ENCODE measurements at regions not wholly inside any gene's neighbourhood (a gene's known extent, or its start where the extent isn't known, plus 50 kb on each side); places are given as distances from the start of the nearest gene placed in this dataset.

DNA sequence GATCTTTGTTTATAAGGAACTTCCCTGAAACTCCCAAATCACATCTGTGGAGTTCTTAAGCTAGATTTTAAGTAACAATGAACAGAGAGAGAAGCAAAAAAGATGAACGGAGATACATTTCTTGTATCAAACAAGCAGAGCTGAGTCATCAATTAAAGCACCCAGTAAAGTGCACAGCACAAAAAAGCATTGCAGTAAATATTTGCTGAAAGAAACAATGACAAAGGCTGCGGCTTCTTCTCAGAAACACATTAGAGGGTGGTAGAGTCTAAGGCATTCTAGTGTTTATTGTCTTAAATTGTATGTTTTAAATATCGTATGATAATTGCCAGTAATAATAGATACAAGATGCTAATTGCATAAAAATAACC lies 941.6 kb upstream of the CHORDC1 start:
- TF ChIP-seq, protein P1, sequence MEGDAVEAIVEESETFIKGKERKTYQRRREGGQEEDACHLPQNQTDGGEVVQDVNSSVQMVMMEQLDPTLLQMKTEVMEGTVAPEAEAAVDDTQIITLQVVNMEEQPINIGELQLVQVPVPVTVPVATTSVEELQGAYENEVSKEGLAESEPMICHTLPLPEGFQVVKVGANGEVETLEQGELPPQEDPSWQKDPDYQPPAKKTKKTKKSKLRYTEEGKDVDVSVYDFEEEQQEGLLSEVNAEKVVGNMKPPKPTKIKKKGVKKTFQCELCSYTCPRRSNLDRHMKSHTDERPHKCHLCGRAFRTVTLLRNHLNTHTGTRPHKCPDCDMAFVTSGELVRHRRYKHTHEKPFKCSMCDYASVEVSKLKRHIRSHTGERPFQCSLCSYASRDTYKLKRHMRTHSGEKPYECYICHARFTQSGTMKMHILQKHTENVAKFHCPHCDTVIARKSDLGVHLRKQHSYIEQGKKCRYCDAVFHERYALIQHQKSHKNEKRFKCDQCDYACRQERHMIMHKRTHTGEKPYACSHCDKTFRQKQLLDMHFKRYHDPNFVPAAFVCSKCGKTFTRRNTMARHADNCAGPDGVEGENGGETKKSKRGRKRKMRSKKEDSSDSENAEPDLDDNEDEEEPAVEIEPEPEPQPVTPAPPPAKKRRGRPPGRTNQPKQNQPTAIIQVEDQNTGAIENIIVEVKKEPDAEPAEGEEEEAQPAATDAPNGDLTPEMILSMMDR (IDR thresholded peaks at IDR 0.05; ENCODE audit: low read length): no peak
- no peak for TF ChIP-seq EZH2 (optimal IDR thresholded peaks at IDR 0.05; ENCODE audit: low read depth, low read length)
